ENCODE measurements at regions not wholly inside any gene's neighbourhood (a gene's known extent, or its start where the extent isn't known, plus 50 kb on each side); places are given as distances from the start of the nearest gene placed in this dataset.

DNA sequence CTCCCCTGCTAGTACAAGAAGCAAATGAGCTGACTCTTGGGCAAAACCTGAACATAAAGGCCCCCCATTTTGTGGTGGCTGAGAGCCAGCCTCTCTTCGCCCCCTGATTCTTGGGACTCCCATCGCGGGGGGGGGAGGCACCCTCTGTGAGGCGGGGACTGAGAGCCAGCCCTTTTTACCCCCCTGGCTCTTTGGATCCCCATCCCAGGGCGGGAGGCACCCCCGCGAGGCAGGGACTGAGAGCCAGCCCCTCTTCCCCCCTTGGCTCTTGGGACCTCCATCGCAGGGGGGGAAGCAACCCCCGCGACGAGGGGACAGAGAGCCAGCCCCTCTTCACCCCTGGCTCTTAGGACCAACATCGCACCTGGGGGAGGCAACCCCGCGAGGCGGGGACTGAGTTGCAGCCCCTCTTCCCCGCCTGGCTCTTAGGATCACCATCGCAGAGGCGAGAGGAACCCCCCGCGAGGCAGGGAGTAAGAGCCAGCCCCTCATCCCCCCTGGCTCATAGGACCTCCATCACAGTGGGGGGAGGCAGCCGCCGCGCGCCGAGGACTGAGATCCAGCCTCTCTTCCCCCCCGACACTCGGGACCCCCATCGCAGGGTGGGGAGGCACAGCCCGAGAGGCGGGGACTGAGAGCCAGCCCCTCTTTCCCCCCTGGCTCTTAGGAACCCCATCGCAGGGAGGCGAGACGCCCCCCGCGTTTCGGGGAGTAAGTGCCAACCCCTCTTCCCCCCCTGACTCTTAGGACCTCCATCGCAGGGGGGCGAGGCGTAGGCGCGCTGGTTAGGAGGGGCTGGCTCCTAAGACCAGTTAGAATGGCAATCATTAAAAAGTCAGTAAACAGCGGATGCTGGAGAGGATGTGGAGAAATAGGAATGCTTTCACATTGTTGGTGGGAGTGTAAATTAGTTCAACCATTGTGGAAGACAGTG, 2428.4 kb upstream of the PCDH20 start:
- no peak overlapping the region for H3K4me2 ChIP-seq (ENCODE audit: low read depth, low read length)
- no peak overlapping the region for H3K4me3 ChIP-seq (replicated peaks in 1 of 3; ENCODE audit: insufficient read depth in 1 of 3, low read depth in 2 of 3, low read length in 3 of 3)
- DNase-seq (ENCODE audit: low spot score) (no peak), ATAC-seq (no peak), FAIRE-seq (no peak)
- no peak overlapping the region for H2AFZ ChIP-seq (ENCODE audit: low read length)
- no peaks in the 10 kb centered on the region for H3K4me1 ChIP-seq (ENCODE audit: insufficient read depth, low read length)
- no peak overlapping the region for H3K9ac ChIP-seq (ENCODE audit: insufficient read depth, low read depth, low read length)
- no TSS peak for BruUV-seq (replicated peaks)
- no peaks in the 10 kb centered on the region for H3K36me3 ChIP-seq (replicated peaks in 1 of 2; ENCODE audit: control insufficient read depth in 1 of 2, insufficient read depth in 2 of 2, low read length in 2 of 2)
- in situ Hi-C loops (cut with HindIII; ENCODE audit: extremely low pct_ligation_motif_present, low pct_unique_long_range_greater_than_20kb) (no loop called here), intact Hi-C loops (cut with micrococcal nuclease; ENCODE audit: unreplicated experiment) (no loop called here)
- H3K27ac ChIP-seq (ENCODE audit: extremely low read length, insufficient read depth, low read length) = no peak overlapping the region
- H3K9me3 ChIP-seq (ENCODE audit: low read length) = peaks cover 10% of the 10 kb centered on the region; the same call in 1 of the 2 replicates
- H3K27me3 ChIP-seq (ENCODE audit: control insufficient read depth in 1 of 2, insufficient read depth in 2 of 2, low read length in 2 of 2) = no peaks in the 10 kb centered on the region; a peak in 1 of 5 replicates
- TF ChIP-seq CBX2 (IDR thresholded peaks at IDR 0.05; ENCODE audit: low read depth, low read length) (no peak), CBX2 (CRISPR knock-in tag; IDR thresholded peaks at IDR 0.05; ENCODE audit: low read depth) (no peak), SNRNP70 (IDR thresholded peaks at IDR 0.05; ENCODE audit: low read depth, low read length) (no peak)
- 64% methylated on average over 15 of the region's 42 CpGs for WGBS (ENCODE audit: low lambda C conversion rate)
- H4K20me1 ChIP-seq (ENCODE audit: insufficient read depth, low read length) = no peaks in the 10 kb centered on the region
- ChIA-PET CTCF (ENCODE audit: low intra/inter-chr PET ratio, low total read pairs) (no interaction called here), POLR2A (no interaction called here)
- no peaks in the 10 kb centered on the region for H3K79me2 ChIP-seq (ENCODE audit: insufficient read depth, low read length)

- ChIA-PET POLR2A (no interaction called here), CTCF (ENCODE audit: low intra/inter-chr PET ratio, low total read pairs) (no interaction called here)
- H3K27me3 ChIP-seq (ENCODE audit: control insufficient read depth in 1 of 2, insufficient read depth in 2 of 2, low read length in 2 of 2) = no peaks in the 10 kb centered on the region; a peak in 1 of 5 replicates
- H3K36me3 ChIP-seq (replicated peaks in 1 of 2; ENCODE audit: control insufficient read depth in 1 of 2, insufficient read depth in 2 of 2, low read length in 2 of 2) = no peaks in the 10 kb centered on the region
- H3K27ac ChIP-seq (ENCODE audit: extremely low read length, insufficient read depth, low read length) = no peak overlapping the region
- no peak overlapping the region for H3K4me2 ChIP-seq (ENCODE audit: low read depth, low read length)
- no peaks in the 10 kb centered on the region for H3K79me2 ChIP-seq (ENCODE audit: insufficient read depth, low read length)
- FAIRE-seq (no peak), ATAC-seq (no peak), DNase-seq (ENCODE audit: low spot score) (no peak)
- H2AFZ ChIP-seq (ENCODE audit: low read length) = no peak overlapping the region
- peaks cover 10% of the 10 kb centered on the region; the same call in 1 of the 2 replicates for H3K9me3 ChIP-seq (ENCODE audit: low read length)
- BruUV-seq (replicated peaks) = no TSS peak
- H4K20me1 ChIP-seq (ENCODE audit: insufficient read depth, low read length) = no peaks in the 10 kb centered on the region
- H3K4me3 ChIP-seq (replicated peaks in 1 of 3; ENCODE audit: insufficient read depth in 1 of 3, low read depth in 2 of 3, low read length in 3 of 3) = no peak overlapping the region
- intact Hi-C loops (cut with micrococcal nuclease; ENCODE audit: unreplicated experiment) (no loop called here), in situ Hi-C loops (cut with HindIII; ENCODE audit: extremely low pct_ligation_motif_present, low pct_unique_long_range_greater_than_20kb) (no loop called here)
- H3K9ac ChIP-seq (ENCODE audit: insufficient read depth, low read depth, low read length) = no peak overlapping the region
- H3K4me1 ChIP-seq (ENCODE audit: insufficient read depth, low read length) = no peaks in the 10 kb centered on the region
- no CpG with 5 or more reads among the region's 17 CpGs for WGBS (ENCODE audit: low lambda C conversion rate)
- TF ChIP-seq ZNF44 (CRISPR knock-in tag; IDR thresholded peaks at IDR 0.05) = no peak
- no peak for TF ChIP-seq ESRRA (CRISPR knock-in tag; IDR thresholded peaks at IDR 0.05; ENCODE audit: low read depth)
- no peak for TF ChIP-seq XBP1 (CRISPR knock-in tag; IDR thresholded peaks at IDR 0.05)
- TF ChIP-seq, protein P1, sequence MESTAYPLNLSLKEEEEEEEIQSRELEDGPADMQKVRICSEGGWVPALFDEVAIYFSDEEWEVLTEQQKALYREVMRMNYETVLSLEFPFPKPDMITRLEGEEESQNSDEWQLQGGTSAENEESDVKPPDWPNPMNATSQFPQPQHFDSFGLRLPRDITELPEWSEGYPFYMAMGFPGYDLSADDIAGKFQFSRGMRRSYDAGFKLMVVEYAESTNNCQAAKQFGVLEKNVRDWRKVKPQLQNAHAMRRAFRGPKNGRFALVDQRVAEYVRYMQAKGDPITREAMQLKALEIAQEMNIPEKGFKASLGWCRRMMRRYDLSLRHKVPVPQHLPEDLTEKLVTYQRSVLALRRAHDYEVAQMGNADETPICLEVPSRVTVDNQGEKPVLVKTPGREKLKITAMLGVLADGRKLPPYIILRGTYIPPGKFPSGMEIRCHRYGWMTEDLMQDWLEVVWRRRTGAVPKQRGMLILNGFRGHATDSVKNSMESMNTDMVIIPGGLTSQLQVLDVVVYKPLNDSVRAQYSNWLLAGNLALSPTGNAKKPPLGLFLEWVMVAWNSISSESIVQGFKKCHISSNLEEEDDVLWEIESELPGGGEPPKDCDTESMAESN (CRISPR knock-in tag; conservative IDR thresholded peaks at IDR 0.05) = no peak
- TF ChIP-seq, protein P2, sequence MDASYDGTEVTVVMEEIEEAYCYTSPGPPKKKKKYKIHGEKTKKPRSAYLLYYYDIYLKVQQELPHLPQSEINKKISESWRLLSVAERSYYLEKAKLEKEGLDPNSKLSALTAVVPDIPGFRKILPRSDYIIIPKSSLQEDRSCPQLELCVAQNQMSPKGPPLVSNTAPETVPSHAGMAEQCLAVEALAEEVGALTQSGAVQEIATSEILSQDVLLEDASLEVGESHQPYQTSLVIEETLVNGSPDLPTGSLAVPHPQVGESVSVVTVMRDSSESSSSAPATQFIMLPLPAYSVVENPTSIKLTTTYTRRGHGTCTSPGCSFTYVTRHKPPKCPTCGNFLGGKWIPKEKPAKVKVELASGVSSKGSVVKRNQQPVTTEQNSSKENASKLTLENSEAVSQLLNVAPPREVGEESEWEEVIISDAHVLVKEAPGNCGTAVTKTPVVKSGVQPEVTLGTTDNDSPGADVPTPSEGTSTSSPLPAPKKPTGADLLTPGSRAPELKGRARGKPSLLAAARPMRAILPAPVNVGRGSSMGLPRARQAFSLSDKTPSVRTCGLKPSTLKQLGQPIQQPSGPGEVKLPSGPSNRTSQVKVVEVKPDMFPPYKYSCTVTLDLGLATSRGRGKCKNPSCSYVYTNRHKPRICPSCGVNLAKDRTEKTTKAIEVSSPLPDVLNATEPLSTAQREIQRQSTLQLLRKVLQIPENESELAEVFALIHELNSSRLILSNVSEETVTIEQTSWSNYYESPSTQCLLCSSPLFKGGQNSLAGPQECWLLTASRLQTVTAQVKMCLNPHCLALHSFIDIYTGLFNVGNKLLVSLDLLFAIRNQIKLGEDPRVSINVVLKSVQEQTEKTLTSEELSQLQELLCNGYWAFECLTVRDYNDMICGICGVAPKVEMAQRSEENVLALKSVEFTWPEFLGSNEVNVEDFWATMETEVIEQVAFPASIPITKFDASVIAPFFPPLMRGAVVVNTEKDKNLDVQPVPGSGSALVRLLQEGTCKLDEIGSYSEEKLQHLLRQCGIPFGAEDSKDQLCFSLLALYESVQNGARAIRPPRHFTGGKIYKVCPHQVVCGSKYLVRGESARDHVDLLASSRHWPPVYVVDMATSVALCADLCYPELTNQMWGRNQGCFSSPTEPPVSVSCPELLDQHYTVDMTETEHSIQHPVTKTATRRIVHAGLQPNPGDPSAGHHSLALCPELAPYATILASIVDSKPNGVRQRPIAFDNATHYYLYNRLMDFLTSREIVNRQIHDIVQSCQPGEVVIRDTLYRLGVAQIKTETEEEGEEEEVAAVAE (CRISPR knock-in tag; IDR thresholded peaks at IDR 0.05; ENCODE audit: borderline replicate concordance) = no peak
- no peak for TF ChIP-seq ZFP82 (CRISPR knock-in tag; IDR thresholded peaks at IDR 0.05; ENCODE audit: borderline replicate concordance)
Observed at GRCh38 chr13:63842102-63842501, 2426.5 kb upstream of the PCDH20 start.
